Osteoblast (primary cell): ENCODE measurements at regions not wholly inside any gene's neighbourhood (a gene's known extent, or its start where the extent isn't known, plus 50 kb on each side); places are given as distances from the start of the nearest gene placed in this dataset.

Source experiments
- DNase-seq: peaks from one replicate; pipeline ENCODE4 v3.0.0; 2011; ENCODE audit warnings: low spot score, mixed read lengths; ENCODE audit not compliant: insufficient read length; ENCODE audit errors: missing footprints
- H2AFZ ChIP-seq: 2 replicates; pipeline ENCODE4 v1.6.0; 2011; ENCODE audit warnings: mild to moderate bottlenecking, low read length
- H3K27ac ChIP-seq: 2 replicates; pipeline ENCODE4 v1.5.1; 2011; ENCODE audit warnings: mild to moderate bottlenecking, low read depth, low read length, moderate library complexity
- H3K27me3 ChIP-seq: 2 replicates; pipeline ENCODE4 v1.6.0; 2012; ENCODE audit warnings: mild to moderate bottlenecking, control low read depth, inconsistent platforms, low read length, moderate library complexity; ENCODE audit not compliant: insufficient read depth
- H3K36me3 ChIP-seq: 2 replicates; pipeline ENCODE4 v1.5.1; 2011; ENCODE audit warnings: mild to moderate bottlenecking, low read length, control low read depth, moderate library complexity; ENCODE audit not compliant: insufficient read depth
- H3K4me1 ChIP-seq: 2 replicates; pipeline ENCODE4 v1.5.1; 2011; ENCODE audit warnings: mild to moderate bottlenecking, low read length, control low read depth, moderate library complexity; ENCODE audit not compliant: insufficient read depth
- H3K4me2 ChIP-seq: 2 replicates; pipeline ENCODE4 v1.6.0; 2011; ENCODE audit warnings: mild to moderate bottlenecking, low read length; ENCODE audit not compliant: insufficient read depth
- H3K4me3 ChIP-seq: fragments of 200-600 bp; sonication (generic); 3 replicates; pipeline ENCODE4 v1.5.1; 2012; ENCODE audit warnings: mild to moderate bottlenecking, low read length, inconsistent platforms; ENCODE audit not compliant: insufficient read depth
- H3K79me2 ChIP-seq: 2 replicates; pipeline ENCODE4 v1.6.0; 2012; ENCODE audit warnings: mild to moderate bottlenecking, low read length, control low read depth, inconsistent platforms; ENCODE audit not compliant: insufficient read depth
- H3K9me3 ChIP-seq: 2 replicates; pipeline ENCODE4 v1.5.1; 2011; ENCODE audit warnings: low read depth, low read length, control low read depth
- H4K20me1 ChIP-seq: 2 replicates; pipeline ENCODE4 v1.6.0; 2012; ENCODE audit warnings: mild to moderate bottlenecking, low read length, control low read depth; ENCODE audit not compliant: insufficient read depth
- TF ChIP-seq, protein P1 (sequence below): IDR thresholded peaks from 2 replicates; pipeline ENCODE4 v1.5.1; 2011; ENCODE audit warnings: mild to moderate bottlenecking, low read depth, low read length, moderate library complexity; ENCODE audit errors: extremely low read depth

DNA sequence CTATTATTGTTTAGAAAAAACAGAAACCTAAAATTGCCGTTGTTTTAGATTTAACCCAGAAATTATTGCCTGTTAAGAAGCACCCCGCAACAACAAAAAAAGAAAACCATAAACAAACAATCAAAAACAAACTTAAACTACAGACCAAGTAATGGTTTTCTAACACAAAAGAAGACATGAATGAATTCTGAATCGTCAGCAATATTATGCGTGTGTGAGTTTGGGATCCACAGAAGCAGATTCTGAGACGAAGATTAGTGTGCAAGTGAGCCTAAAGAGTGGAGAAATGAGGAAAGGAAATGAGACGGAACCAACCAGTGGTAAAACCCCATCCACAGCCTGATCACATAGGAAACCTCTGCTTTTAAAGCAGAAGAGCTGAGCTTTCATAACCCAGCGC is 1514.9 kb upstream of the PIK3C3 start:
- H3K27me3 ChIP-seq: no peaks in the 10 kb centered on the region
- no peaks in the 10 kb centered on the region for H3K79me2 ChIP-seq
- H3K4me2 ChIP-seq: no peak overlapping the region
- no peaks in the 10 kb centered on the region for H3K4me1 ChIP-seq
- H3K36me3 ChIP-seq: no peaks in the 10 kb centered on the region
- no peak for DNase-seq
- TF ChIP-seq, protein P1, sequence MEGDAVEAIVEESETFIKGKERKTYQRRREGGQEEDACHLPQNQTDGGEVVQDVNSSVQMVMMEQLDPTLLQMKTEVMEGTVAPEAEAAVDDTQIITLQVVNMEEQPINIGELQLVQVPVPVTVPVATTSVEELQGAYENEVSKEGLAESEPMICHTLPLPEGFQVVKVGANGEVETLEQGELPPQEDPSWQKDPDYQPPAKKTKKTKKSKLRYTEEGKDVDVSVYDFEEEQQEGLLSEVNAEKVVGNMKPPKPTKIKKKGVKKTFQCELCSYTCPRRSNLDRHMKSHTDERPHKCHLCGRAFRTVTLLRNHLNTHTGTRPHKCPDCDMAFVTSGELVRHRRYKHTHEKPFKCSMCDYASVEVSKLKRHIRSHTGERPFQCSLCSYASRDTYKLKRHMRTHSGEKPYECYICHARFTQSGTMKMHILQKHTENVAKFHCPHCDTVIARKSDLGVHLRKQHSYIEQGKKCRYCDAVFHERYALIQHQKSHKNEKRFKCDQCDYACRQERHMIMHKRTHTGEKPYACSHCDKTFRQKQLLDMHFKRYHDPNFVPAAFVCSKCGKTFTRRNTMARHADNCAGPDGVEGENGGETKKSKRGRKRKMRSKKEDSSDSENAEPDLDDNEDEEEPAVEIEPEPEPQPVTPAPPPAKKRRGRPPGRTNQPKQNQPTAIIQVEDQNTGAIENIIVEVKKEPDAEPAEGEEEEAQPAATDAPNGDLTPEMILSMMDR: no peak
- H3K27ac ChIP-seq: no peak overlapping the region
- H4K20me1 ChIP-seq: no peaks in the 10 kb centered on the region
- H3K9me3 ChIP-seq: no peaks in the 10 kb centered on the region
- no peak overlapping the region for H2AFZ ChIP-seq
- no peak overlapping the region for H3K4me3 ChIP-seq

DNA sequence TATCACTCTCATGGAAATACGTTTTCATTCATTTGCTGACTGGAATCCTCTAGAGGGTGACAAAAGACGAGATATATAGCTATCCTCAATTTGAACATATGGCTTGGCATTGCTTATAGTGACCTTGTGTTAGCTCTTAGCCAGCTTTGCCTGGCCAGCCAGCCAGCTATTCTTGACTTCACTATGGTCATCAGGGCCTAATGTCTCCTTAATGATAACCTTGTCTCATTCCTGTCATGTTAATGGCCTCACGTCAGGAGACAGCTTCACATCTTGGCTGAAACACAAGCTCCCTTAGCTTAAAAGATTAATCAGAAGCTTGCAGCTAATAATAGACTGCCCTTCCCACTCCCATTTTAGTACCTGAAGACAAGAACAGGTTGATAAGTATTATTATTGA is 1517.5 kb upstream of the PIK3C3 start:
- H3K27ac ChIP-seq: no peak overlapping the region
- H3K36me3 ChIP-seq: no peaks in the 10 kb centered on the region
- H3K4me1 ChIP-seq: no peaks in the 10 kb centered on the region
- no peak overlapping the region for H3K4me3 ChIP-seq
- H3K9me3 ChIP-seq: no peaks in the 10 kb centered on the region
- no peak for DNase-seq
- H3K79me2 ChIP-seq: no peaks in the 10 kb centered on the region
- no peaks in the 10 kb centered on the region for H4K20me1 ChIP-seq
- H3K27me3 ChIP-seq: no peaks in the 10 kb centered on the region
- no peak overlapping the region for H3K4me2 ChIP-seq
- TF ChIP-seq, protein P1: no peak
- H2AFZ ChIP-seq: no peak overlapping the region

DNA sequence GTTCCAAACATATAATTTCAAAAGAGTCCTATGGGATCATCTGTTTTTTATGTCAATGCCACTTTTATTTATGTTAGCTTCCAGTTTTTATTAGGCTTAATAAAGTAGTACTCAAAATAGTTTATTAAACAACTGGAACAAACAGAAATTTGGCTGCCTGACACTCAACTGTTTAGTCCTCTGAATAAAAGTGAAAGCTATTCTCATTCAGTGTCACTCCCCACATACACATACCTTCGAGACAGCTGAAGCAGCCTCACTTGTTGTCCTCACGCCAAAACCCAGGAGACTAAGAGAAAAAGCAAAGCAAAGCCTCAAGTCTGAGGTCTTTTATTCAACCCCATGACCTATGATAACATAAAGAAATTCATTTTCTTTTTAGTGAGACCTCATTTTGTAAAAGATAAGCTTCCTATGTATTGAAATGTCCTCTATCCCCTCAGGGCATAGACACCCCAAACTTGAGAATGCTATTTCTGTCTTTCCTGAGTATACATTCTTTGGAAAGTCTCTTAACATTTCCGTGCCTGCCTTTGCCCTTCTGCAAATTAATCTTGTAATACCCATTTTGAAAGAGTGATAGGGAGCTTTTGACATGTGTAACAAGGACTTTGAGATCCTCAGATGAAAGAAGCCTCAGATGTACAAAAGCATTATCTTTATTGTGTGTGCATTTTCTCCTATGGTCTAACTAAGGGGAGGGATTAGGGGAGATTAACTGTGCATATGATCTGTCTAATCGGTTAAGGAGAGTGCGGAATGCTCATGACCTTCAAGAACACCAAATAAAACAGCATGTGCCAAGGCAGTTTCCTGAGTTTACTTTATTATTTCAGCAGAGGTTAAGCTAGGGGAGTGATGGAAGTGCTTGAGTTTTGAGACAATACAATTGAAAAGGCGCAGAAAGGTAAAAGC is 1523.7 kb upstream of the PIK3C3 start:
- no peaks in the 10 kb centered on the region for H3K79me2 ChIP-seq
- H4K20me1 ChIP-seq: no peaks in the 10 kb centered on the region
- H3K36me3 ChIP-seq: no peaks in the 10 kb centered on the region
- no peak overlapping the region for H3K27ac ChIP-seq
- no peak overlapping the region for H3K4me2 ChIP-seq
- no peak for DNase-seq
- no peaks in the 10 kb centered on the region for H3K4me1 ChIP-seq
- H2AFZ ChIP-seq: no peak overlapping the region
- H3K9me3 ChIP-seq: no peaks in the 10 kb centered on the region
- TF ChIP-seq, protein P1: no peak
- no peaks in the 10 kb centered on the region for H3K27me3 ChIP-seq
- no peak overlapping the region for H3K4me3 ChIP-seq

DNA sequence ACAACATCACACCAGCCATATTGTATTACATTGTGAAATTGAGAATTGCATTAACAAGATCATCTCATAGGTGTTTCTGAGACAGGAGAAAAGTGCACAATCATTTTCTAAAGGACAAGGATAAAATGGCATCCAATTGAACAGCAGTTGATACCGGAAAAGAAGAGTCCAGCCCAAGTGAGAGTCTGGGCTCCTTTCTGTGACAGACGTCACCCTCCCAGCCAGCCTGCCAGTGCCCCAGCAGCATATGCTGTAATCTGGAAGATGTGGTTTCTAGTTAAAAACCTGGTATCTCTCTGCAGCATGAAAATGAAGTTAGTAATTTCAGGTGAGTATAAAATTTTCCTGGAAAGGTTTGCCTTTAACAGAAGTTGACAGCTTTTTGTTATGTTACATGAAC is 1531.7 kb upstream of the PIK3C3 start:
- no peaks in the 10 kb centered on the region for H3K27me3 ChIP-seq
- no peak overlapping the region for H3K27ac ChIP-seq
- DNase-seq: no peak
- no peaks in the 10 kb centered on the region for H3K4me1 ChIP-seq
- H3K36me3 ChIP-seq: no peaks in the 10 kb centered on the region
- H4K20me1 ChIP-seq: no peaks in the 10 kb centered on the region
- TF ChIP-seq, protein P1: no peak
- H3K9me3 ChIP-seq: no peaks in the 10 kb centered on the region
- H2AFZ ChIP-seq: no peak overlapping the region
- no peak overlapping the region for H3K4me3 ChIP-seq
- no peak overlapping the region for H3K4me2 ChIP-seq
- no peaks in the 10 kb centered on the region for H3K79me2 ChIP-seq
